Type B pancreatic cell (in vitro differentiated cells): ENCODE measurements at regions not wholly inside any gene's neighbourhood (a gene's known extent, or its start where the extent isn't known, plus 50 kb on each side); places are given as distances from the start of the nearest gene placed in this dataset.

ENCODE experiments used
- DNase-seq: peaks from one replicate; pipeline ENCODE4 v3.0.0; 2021; ENCODE audit warnings: mixed read lengths; ENCODE audit not compliant: unreplicated experiment; ENCODE audit errors: extremely low spot score
- H3K27ac Mint-ChIP-seq: 2 replicates; pipeline ENCODE4 v1.8.0; 2021; ENCODE audit warnings: mild to moderate bottlenecking, mixed read lengths
- H3K27me3 Mint-ChIP-seq: 2 replicates; pipeline ENCODE4 v1.8.0; 2021; ENCODE audit warnings: mixed read lengths
- H3K36me3 Mint-ChIP-seq: 2 replicates; pipeline ENCODE4 v1.8.0; 2021; ENCODE audit warnings: mixed read lengths
- H3K4me1 Mint-ChIP-seq: one replicate; pipeline ENCODE4 v1.8.0; 2021; ENCODE audit warnings: mixed read lengths; ENCODE audit not compliant: unreplicated experiment
- H3K4me3 Mint-ChIP-seq: 2 replicates; pipeline ENCODE4 v1.8.0; 2021; ENCODE audit warnings: mild to moderate bottlenecking, mixed read lengths
- H3K9me3 Mint-ChIP-seq: 2 replicates; pipeline ENCODE4 v1.8.0; 2021; ENCODE audit warnings: mixed read lengths
- TF ChIP-seq, protein P1 (sequence below): fragments of 200-600 bp; sonication (generic); conservative IDR thresholded peaks from 2 replicates; pipeline ENCODE4 v1.5.0; 2021; ENCODE audit warnings: antibody characterized with exemption, mild to moderate bottlenecking

DNA sequence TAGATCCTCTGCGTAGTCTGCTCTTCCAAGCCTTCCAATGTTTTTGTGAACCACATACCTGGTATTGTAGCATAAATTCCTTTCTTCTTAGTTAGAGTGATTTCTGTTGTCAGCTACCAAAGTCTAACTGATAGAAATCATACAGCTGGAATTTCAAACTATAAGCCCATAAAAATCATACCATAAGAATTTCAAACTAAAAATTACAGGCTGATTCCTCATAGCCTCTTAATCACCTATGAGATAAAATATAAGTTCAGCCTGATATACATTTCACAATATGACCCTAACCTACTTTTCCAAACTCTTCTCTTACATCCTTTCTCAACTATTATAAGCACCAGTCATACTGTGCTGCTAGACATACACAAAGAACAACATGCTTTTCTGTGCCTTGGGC, 64.8 kb downstream of the PTHLH start:
- no peak for DNase-seq
- H3K9me3 Mint-ChIP-seq = peaks cover 5% of the 10 kb centered on the region
- TF ChIP-seq, protein P1, sequence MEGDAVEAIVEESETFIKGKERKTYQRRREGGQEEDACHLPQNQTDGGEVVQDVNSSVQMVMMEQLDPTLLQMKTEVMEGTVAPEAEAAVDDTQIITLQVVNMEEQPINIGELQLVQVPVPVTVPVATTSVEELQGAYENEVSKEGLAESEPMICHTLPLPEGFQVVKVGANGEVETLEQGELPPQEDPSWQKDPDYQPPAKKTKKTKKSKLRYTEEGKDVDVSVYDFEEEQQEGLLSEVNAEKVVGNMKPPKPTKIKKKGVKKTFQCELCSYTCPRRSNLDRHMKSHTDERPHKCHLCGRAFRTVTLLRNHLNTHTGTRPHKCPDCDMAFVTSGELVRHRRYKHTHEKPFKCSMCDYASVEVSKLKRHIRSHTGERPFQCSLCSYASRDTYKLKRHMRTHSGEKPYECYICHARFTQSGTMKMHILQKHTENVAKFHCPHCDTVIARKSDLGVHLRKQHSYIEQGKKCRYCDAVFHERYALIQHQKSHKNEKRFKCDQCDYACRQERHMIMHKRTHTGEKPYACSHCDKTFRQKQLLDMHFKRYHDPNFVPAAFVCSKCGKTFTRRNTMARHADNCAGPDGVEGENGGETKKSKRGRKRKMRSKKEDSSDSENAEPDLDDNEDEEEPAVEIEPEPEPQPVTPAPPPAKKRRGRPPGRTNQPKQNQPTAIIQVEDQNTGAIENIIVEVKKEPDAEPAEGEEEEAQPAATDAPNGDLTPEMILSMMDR = no peak
- H3K27ac Mint-ChIP-seq = no peak overlapping the region
- no peak overlapping the region for H3K4me3 Mint-ChIP-seq
- H3K36me3 Mint-ChIP-seq = peaks cover 8% of the 10 kb centered on the region
- no peaks in the 10 kb centered on the region for H3K27me3 Mint-ChIP-seq
- no peaks in the 10 kb centered on the region for H3K4me1 Mint-ChIP-seq

DNA sequence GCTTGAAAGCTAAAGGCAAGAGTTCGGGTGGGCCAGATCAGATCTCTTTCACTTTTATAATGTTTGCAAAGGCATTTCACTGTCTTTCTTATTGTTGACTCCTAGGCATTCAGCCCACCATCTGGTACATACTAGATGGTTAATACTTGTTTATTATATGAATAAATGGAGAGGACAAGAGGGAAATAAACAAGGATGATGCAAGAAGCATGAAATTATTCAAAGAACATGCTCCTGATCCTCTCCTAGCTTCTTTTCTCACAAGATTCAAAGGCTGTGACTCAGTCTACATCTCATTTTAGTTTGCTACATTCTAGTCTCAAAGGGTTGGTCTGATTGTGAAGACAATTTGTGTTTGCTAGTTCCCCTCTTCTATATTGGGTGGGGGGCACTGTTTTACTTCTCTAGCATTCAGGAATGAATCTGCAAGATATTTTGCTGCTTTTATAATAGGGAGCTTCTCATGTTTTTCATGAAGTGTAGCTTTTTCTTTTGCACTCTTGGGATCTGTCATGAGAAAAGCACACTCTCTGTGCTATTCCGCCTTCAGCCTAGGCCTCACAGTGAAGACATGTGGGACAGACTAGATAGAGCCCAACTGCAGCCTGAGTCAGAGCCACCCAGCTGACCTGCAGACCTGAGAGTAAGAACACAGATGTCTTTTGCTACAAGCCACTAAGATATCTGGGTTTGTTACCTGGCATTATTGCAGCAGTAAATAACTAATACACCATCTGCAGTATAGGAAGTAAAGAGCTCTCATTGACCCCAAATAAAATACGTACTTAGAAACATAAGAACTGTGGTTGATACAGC, 65.7 kb downstream of the PTHLH start:
- Mint-ChIP-seq H3K9me3 (peaks cover 5% of the 10 kb centered on the region), H3K27me3 (no peaks in the 10 kb centered on the region), H3K4me1 (no peaks in the 10 kb centered on the region), H3K36me3 (peaks cover 8% of the 10 kb centered on the region), H3K4me3 (no peak overlapping the region), H3K27ac (no peak overlapping the region)
- TF ChIP-seq, protein P1 = no peak
- DNase-seq = no peak

DNA sequence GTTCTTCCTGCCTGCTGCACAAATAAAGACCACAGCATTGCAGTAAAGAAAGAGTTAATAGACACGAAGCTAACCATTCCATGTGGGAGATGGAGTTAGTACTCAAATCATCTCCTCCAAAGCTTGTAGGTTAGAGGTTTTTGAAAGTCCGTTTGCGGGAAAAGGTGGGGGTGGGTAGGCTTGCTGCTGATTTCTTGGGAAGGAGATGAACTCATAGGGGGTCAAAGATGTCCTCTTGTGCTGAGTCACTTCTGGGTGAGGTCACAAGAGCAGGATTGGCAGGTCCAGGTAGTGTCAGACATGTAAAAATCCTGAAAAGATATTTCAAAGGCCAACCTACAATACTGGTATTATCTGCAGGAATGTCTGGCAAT, 66.4 kb downstream of the PTHLH start:
- Mint-ChIP-seq H3K27ac (peak overlapping the region; percentile 48), H3K4me3 (no peak overlapping the region), H3K36me3 (peaks cover 4% of the 10 kb centered on the region), H3K4me1 (no peaks in the 10 kb centered on the region), H3K9me3 (peaks cover 5% of the 10 kb centered on the region), H3K27me3 (no peaks in the 10 kb centered on the region)
- TF ChIP-seq, protein P1 = no peak
- no peak for DNase-seq

DNA sequence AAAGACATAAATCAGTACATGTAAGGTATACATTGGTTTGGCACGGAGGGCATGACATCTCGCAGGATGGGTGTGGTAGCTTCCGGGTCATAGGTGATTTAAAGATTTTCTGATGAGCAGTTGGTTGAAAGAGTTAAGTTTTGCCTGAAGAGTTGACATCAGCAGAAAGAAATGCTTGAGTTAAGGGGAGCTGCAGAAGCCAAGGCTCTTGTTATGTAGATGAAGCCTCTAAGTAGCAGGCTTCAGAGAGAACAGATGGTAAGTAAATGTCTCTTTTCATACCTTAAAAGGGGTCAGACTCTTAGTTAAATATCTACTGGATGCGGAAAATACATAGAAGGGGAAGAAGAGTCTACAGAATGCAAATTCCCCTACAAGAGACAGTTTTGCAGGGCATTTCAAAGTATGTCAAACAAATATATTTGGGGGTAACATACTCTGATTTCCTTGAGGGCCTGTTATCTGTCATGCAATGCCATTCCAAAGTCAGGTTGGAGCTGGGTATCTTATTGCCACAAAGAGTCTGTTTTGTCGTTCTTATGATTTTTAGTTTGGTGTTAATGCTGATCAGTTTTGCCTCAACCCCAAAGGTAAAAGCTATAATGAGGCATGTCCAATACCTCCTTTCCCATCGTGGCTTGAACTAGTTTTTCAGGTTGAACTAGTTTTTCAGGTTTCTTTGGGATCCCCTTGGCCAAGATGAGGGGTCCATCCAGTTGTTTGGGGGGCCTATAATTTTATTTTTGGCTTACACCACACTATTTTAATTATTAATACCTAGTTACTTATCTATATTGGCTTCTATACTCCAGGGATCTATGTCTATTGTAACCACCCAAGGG, 67.0 kb downstream of the PTHLH start:
- no peak overlapping the region for H3K4me3 Mint-ChIP-seq
- H3K27ac Mint-ChIP-seq = peak overlapping the region; percentile 48
- no peaks in the 10 kb centered on the region for H3K4me1 Mint-ChIP-seq
- H3K36me3 Mint-ChIP-seq = peaks cover 3% of the 10 kb centered on the region
- peaks cover 5% of the 10 kb centered on the region for H3K9me3 Mint-ChIP-seq
- TF ChIP-seq, protein P1 = no peak
- no peak for DNase-seq
- no peaks in the 10 kb centered on the region for H3K27me3 Mint-ChIP-seq

DNA sequence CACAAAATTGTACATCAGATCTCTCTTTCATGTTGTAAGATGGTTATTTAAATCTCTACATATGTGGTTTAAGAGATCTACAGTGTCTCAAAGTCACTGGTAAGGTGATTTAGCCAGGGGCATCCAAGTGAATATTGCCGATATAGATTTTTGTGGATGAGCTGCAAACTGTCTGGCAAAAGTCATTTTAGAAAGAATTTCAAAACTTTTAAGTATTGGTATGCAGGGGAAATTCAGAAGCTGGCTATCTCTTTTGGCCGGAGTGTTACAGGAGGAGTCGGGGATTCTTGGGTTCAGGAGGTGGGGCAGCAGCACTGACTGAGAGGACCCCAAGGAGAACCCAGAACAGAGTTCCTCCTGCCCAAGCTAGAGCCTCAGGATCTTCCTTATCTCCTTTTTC, 69.9 kb downstream of the PTHLH start:
- TF ChIP-seq, protein P1 = no peak
- peaks cover 3% of the 10 kb centered on the region for H3K36me3 Mint-ChIP-seq
- H3K4me3 Mint-ChIP-seq = no peak overlapping the region
- peaks cover 5% of the 10 kb centered on the region for H3K9me3 Mint-ChIP-seq
- H3K27ac Mint-ChIP-seq = no peak overlapping the region
- H3K4me1 Mint-ChIP-seq = peaks cover 5% of the 10 kb centered on the region
- no peak for DNase-seq
- no peaks in the 10 kb centered on the region for H3K27me3 Mint-ChIP-seq
